NCI-H1048 (cell line): ENCODE measurements at regions not wholly inside any gene's neighbourhood (a gene's known extent, or its start where the extent isn't known, plus 50 kb on each side); places are given as distances from the start of the nearest gene placed in this dataset.
"Not testable (repeated sequence)": the region's sequence is repeated elsewhere in the genome, so short reads cannot be mapped to it uniquely, and the experiment has no call there.

ENCODE experiments used
- DNase-seq: peaks from one replicate; lab custom pipeline; 2025; lab: John Stamatoyannopoulos, UW

- no peak for DNase-seq
Measured at GRCh38 chr4:38383646-38384121, 280.3 kb upstream of the KLF3 start.

- DNase-seq = no peak
Measured at GRCh38 chr4:38385093-38386004, 278.6 kb upstream of the KLF3 start.

GRCh38 chr4:38386005-38386551 lies 277.9 kb upstream of the KLF3 start:
- no peak for DNase-seq

- DNase-seq = no peak
Measured at GRCh38 chr4:38386654-38387188, 277.3 kb upstream of the KLF3 start.

- no peak for DNase-seq
Measured at GRCh38 chr4:38387348-38387747, 276.7 kb upstream of the KLF3 start.

- no peak for DNase-seq
Measured at GRCh38 chr4:38387819-38388218, 276.2 kb upstream of the KLF3 start.

- DNase-seq = not testable (repeated sequence)
Measured at GRCh38 chr4:38388907-38389306, 275.1 kb upstream of the KLF3 start.

- no peak for DNase-seq
Measured at GRCh38 chr4:38390969-38391545, 272.9 kb upstream of the KLF3 start.

GRCh38 chr4:38392223-38392855 lies 271.7 kb upstream of the KLF3 start:
- no peak for DNase-seq

GRCh38 chr4:38396091-38396490 lies 267.9 kb upstream of the KLF3 start:
- DNase-seq = no peak

- no peak for DNase-seq
Measured at GRCh38 chr4:38396845-38397547, 267.0 kb upstream of the KLF3 start.

GRCh38 chr4:38400946-38401345 lies 263.1 kb upstream of the KLF3 start:
- DNase-seq = no peak

GRCh38 chr4:38406243-38406642 lies 257.8 kb upstream of the KLF3 start:
- DNase-seq = no peak

GRCh38 chr4:38409852-38410251 lies 254.1 kb upstream of the KLF3 start:
- DNase-seq = no peak

- DNase-seq = no peak
Measured at GRCh38 chr4:38411092-38411491, 252.9 kb upstream of the KLF3 start.

GRCh38 chr4:38411981-38412536 lies 251.9 kb upstream of the KLF3 start:
- no peak for DNase-seq

- no peak for DNase-seq
Measured at GRCh38 chr4:38413524-38414341, 250.3 kb upstream of the KLF3 start.

- no peak for DNase-seq
Measured at GRCh38 chr4:38414410-38414809, 249.6 kb upstream of the KLF3 start.

- DNase-seq = no peak
Measured at GRCh38 chr4:38415682-38416081, 248.3 kb upstream of the KLF3 start.

GRCh38 chr4:38416450-38417014 lies 247.5 kb upstream of the KLF3 start:
- no peak for DNase-seq
